RWPE1 (cell line): ENCODE measurements at regions not wholly inside any gene's neighbourhood (a gene's known extent, or its start where the extent isn't known, plus 50 kb on each side); places are given as distances from the start of the nearest gene placed in this dataset.

Experiments used
- CTCF ChIA-PET: fragments of 350-600 bp; sonication (Branson Sonifier 250); formaldehyde crosslinking; extraction: SDS; loops from one replicate; lab custom pipeline; 2021; lab: Yijun Ruan, JAX
- POLR2A ChIA-PET: fragments of 400-600 bp; formaldehyde crosslinking; extraction: SDS; loops from one replicate; lab custom pipeline; 2020; ENCODE audit warnings: antibody characterized with exemption; ENCODE audit not compliant: low non-redundant PET; lab: Yijun Ruan, JAX
- DNase-seq: peaks from one replicate; pipeline ENCODE4 v3.0.0; 2012; ENCODE audit warnings: low spot score
- H3K27ac ChIP-seq: fragments of 450-650 bp; 2 replicates; pipeline ENCODE4 v1.5.1; 2017
- CTCF ChIP-seq: fragments of 450-650 bp; conservative IDR thresholded peaks from 2 replicates; pipeline ENCODE4 v1.5.1; 2017; ENCODE audit warnings: low read depth, mild to moderate bottlenecking

- H3K27ac ChIP-seq, result no peak overlapping the region
- ChIA-PET POLR2A (no interaction called here), CTCF (interaction anchor here (0.7 to 1.5 kb wide), 2 partner anchors 9 to 169 kb away, joined by 3 to 8 read pairs; no protein-coding TSS in a partner anchor)
- no peak for DNase-seq
- no peak for TF ChIP-seq CTCF
Observed at GRCh38 chr20:24782301-24782700, 166.8 kb upstream of the CST7 start.

GRCh38 chr20:24782801-24783630 is 166.1 kb upstream of the CST7 start:
- POLR2A ChIA-PET, result no interaction called here
- no peak for DNase-seq
- CTCF ChIA-PET, result no interaction called here
- no peak for TF ChIP-seq CTCF
- H3K27ac ChIP-seq, result no peak overlapping the region

- no peak for TF ChIP-seq CTCF
- CTCF ChIA-PET, result interaction anchor here (0.6 to 1.0 kb wide), 3 partner anchors 95 to 137 kb away, joined by 3 to 7 read pairs (median 3); no protein-coding TSS in a partner anchor
- POLR2A ChIA-PET, result interaction anchor here (0.6 kb wide), 1 partner anchor 10 kb away, joined by 3 read pairs; no protein-coding TSS in a partner anchor
- no peak overlapping the region for H3K27ac ChIP-seq
- DNase-seq, result no peak
Observed at GRCh38 chr20:24783631-24784492, 165.2 kb upstream of the CST7 start.

- ChIA-PET CTCF (interaction anchor here (0.6 to 1.0 kb wide), 3 partner anchors 95 to 136 kb away, joined by 3 to 7 read pairs (median 3); no protein-coding TSS in a partner anchor), POLR2A (no interaction called here)
- DNase-seq, result no peak
- no peak overlapping the region for H3K27ac ChIP-seq
- TF ChIP-seq CTCF, result no peak
Observed at GRCh38 chr20:24784607-24785006, 164.5 kb upstream of the CST7 start.

GRCh38 chr20:24785141-24786110 is 163.6 kb upstream of the CST7 start:
- no peak for TF ChIP-seq CTCF
- no peak for DNase-seq
- ChIA-PET POLR2A (no interaction called here), CTCF (interaction anchor here (0.6 kb wide), 1 partner anchor 30 kb away, joined by 3 read pairs; no protein-coding TSS in a partner anchor)
- no peak overlapping the region for H3K27ac ChIP-seq
